ENCODE measurements at regions not wholly inside any gene's neighbourhood (a gene's known extent, or its start where the extent isn't known, plus 50 kb on each side); places are given as distances from the start of the nearest gene placed in this dataset.

GRCh38 chr1:87549738-87550137 lies 221.1 kb downstream of the LMO4 start:
- ATAC-seq (no peak), DNase-seq (no peak)
- intact Hi-C loops (cut with micrococcal nuclease): no loop called here

DNA sequence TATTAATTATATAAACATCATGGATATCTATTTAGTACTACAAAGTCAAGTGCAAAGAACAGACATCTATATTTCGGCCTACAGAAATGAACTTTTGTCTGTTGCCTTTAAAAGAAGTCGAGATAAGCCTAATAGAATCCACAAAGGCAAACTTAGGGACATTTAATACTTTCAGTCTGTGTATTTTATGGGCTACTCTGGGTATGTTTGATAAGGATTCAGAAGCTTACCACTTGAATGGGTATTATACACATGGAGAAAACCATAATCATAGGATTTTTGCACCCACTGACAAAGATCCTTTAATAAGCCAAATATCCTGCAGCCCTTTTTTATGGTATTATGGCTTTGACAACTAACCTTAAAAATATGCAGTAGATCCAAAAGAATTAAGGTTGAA lies 224.8 kb downstream of the LMO4 start:
- intact Hi-C loops (cut with micrococcal nuclease): no loop called here
- no peak for ATAC-seq
- no peak for DNase-seq

- DNase-seq: no peak
- ATAC-seq: no peak
- intact Hi-C loops (cut with micrococcal nuclease): no loop called here
Measured at GRCh38 chr1:87555366-87555765, 226.7 kb downstream of the LMO4 start.

DNA sequence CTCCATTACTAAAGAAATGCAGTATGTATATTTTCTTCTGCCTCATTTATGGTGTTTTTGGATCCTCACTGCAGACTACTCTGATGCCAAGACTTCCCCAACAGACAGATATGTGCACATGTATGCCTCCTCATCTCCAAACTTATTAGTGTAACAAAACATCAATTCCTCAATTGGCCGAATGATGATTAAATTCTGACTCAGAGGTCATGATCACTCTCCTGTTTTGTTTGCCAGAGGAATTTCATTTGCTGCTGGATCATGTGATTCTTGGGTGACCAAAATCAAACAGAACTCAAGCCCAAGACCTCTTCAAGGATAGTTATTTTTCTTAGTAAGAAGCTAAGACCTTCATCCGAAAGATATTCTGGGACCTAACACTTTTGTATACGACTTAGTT lies 227.6 kb downstream of the LMO4 start:
- ATAC-seq: no peak
- DNase-seq: no peak
- intact Hi-C loops (cut with micrococcal nuclease): no loop called here

GRCh38 chr1:87558921-87559320 lies 230.2 kb downstream of the LMO4 start:
- DNase-seq (no peak), ATAC-seq (no peak)
- intact Hi-C loops (cut with micrococcal nuclease): no loop called here

- intact Hi-C loops (cut with micrococcal nuclease): no loop called here
- ATAC-seq (no peak), DNase-seq (no peak)
Measured at GRCh38 chr1:87560137-87560536, 231.5 kb downstream of the LMO4 start.

DNA sequence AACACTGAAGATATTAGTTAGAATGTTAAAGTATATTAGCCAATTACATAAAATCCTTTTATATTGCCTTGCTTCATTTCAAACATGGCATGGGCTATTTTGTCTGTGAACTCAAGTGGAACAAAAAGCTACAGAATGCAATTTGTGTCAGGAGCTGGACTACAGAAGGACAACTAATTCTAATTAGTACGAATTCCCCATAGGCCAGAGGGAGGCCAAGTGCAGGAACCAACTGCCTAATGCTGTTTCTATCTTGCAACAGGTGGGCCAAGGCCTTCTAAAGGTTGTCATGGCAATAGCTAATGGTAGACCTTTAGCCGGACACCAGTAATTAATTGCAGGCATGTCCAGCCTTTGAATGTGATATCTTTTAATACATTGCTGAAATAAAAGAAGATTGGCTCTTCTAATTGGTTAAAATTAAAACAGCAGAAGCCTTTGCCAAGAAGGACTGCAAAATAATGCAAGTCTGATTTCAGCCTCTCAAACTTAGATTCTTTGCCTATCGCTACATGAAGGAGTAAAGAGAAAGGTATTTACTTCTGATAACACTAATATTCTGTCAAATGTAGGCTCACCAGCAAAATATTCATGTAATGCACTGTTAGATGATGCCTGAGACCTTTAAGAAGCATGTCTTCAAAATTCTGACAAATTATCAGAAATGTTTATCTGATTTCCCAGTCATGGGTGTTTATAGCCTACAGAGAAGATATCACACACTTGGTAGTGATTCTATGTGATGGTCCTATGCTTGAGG lies 232.1 kb downstream of the LMO4 start:
- no peak for DNase-seq
- no peak for ATAC-seq
- intact Hi-C loops (cut with micrococcal nuclease): no loop called here

- intact Hi-C loops (cut with micrococcal nuclease): no loop called here
- no peak for DNase-seq
- no peak for ATAC-seq
Measured at GRCh38 chr1:87563211-87563610, 234.5 kb downstream of the LMO4 start.

DNA sequence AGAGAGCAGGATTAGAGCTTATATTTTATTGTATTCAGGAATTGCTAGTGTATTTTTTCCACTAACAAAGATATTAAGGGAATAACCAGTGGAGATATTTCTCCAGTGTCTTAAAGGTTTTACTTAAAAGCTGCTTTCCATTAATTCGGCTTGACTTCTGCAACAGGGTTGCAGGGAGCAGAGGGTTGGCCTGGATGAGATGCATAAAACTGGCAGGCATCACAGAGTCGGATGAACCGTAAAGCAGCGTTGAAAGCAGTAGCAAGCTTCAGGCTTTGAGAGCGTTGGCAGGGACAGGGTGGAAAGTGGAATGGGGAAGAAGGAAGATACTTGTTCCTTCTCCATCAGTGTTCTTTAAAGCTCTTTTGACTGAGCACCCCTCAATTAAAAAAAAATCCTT lies 237.2 kb downstream of the LMO4 start:
- intact Hi-C loops (cut with micrococcal nuclease): no loop called here
- DNase-seq: no peak
- no peak for ATAC-seq

DNA sequence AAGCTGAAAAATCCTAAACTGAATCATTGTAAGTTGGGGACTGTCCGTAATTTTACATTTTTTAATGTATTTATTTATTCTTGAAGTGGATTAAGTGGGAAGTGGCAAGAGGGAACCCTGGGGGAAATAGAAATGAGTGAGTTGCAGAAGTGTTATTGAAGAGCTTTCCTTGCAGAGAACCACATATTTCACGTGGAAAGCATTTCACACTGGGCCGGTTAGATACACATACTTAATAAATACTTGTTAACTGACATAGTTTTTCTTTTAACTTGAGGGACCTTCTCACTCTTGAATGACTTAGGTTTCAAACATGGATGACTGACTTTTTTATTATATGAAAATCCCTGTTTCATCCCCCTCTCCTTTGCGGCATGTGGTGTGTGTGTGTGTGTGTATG lies 239.3 kb downstream of the LMO4 start:
- intact Hi-C loops (cut with micrococcal nuclease): no loop called here
- ATAC-seq (no peak), DNase-seq (no peak)

DNA sequence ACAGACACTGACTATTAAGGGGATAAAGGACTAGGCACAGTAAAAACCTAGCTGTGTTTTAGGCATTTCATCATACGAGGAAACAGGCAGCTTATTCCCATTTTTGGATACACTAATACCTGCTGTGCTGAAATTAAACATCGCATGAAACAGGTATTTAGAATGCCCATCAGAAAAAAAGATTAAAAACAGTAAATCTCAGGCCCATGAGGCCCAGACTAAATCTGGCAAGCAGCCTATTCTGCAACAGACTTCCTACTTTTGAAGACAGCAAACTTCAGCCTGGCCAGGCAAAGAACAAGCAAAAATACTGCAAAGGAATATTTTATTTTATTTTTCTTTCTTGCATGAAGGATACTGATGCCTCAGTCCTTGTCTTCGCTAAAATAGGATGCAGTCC lies 240.2 kb downstream of the LMO4 start:
- DNase-seq (no peak), ATAC-seq (no peak)
- intact Hi-C loops (cut with micrococcal nuclease): no loop called here

- ATAC-seq (no peak), DNase-seq (no peak)
- intact Hi-C loops (cut with micrococcal nuclease): no loop called here
Measured at GRCh38 chr1:87572008-87572407, 243.3 kb downstream of the LMO4 start.

DNA sequence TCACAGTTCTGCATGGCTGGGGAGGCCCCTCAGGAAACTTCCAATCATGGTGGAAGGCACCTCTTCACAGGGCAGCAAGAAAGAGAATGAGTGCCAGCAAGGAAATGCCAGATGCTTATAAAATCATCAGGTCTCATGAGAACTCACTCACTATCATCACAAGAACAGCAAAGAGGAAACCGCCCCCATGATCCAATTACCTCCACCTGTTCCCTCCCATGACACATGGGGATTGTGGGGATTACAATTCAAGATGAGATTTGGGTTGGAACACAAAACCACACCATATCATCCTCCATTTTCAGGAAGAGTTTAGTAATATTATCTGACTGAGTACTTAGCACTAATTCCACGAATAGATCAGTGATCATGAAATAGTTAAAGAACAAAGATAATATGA lies 244.2 kb downstream of the LMO4 start:
- intact Hi-C loops (cut with micrococcal nuclease): no loop called here
- ATAC-seq: no peak
- no peak for DNase-seq

- no peak for DNase-seq
- intact Hi-C loops (cut with micrococcal nuclease): no loop called here
- no peak for ATAC-seq
Measured at GRCh38 chr1:87575528-87575927, 246.8 kb downstream of the LMO4 start.

DNA sequence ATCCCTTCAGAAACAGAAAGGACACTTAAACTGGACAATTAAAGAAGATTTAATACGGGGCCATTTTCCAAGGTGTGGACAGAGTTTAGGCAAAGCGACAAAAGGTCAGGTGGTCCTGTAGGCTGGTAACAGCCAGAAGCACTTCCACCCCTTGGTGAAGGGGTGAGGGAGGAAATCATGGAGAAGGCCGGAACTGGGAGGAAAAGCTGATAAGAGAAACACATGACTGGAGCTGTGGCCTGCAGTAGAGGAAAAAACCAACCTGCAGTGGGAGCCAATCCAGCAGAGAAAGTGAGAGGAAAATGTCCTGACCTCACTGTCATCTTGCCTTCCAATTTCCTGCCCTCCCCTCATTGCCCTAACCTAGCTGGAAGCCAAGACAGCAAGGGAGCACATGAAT lies 249.8 kb downstream of the LMO4 start:
- intact Hi-C loops (cut with micrococcal nuclease): no loop called here
- no peak for DNase-seq
- no peak for ATAC-seq

GRCh38 chr1:87583459-87583858 lies 254.8 kb downstream of the LMO4 start:
- ATAC-seq (no peak), DNase-seq (no peak)
- intact Hi-C loops (cut with micrococcal nuclease): no loop called here

- DNase-seq: no peak
- intact Hi-C loops (cut with micrococcal nuclease): no loop called here
- no peak for ATAC-seq
Measured at GRCh38 chr1:87584586-87584985, 255.9 kb downstream of the LMO4 start.

- intact Hi-C loops (cut with micrococcal nuclease): no loop called here
- ATAC-seq (no peak), DNase-seq (no peak)
Measured at GRCh38 chr1:87586501-87586900, 257.8 kb downstream of the LMO4 start.

DNA sequence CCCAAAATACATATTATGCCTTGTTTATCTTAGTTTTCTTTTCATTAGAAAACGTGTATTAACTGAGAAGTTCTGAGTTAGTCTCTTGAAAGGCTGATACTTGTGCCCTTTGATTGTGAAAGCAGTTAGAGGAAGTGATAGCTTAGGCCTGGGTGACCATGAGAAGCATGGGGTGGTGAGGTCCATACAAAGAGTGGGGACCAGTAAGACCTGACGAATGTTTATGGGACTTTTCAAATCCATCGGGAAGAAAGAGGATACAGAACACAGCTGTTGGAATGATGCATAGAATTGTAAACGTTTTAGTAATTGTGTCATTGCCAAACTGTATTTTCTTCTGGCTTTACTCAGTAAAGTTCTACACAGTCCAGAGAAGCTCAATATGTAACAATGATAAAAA lies 259.8 kb downstream of the LMO4 start:
- ATAC-seq (no peak), DNase-seq (no peak)
- intact Hi-C loops (cut with micrococcal nuclease): no loop called here

GRCh38 chr1:87591492-87591891 lies 262.8 kb downstream of the LMO4 start:
- no peak for DNase-seq

DNA sequence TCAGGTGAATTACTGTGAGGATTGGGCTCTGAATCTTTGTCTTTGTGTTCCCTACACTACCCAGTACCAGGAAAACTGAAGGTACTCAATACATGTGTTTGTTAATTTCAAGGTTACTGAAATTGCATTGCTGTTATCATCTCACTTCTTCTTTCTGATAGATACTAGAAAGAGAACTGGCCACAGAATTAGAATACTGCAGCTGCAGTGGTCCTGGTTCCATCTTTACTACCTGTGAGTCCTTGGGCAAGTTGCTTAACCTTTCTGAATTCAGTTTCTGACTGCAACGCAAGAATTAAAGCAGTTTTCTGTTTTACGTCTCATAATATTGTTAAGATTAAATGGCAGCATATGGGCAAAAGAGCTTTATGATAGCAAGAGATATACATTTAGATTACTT lies 263.5 kb downstream of the LMO4 start:
- no peak for DNase-seq
- ATAC-seq: no peak
- intact Hi-C loops (cut with micrococcal nuclease): no loop called here

More at GRCh38 chr1:87591492-87591891, 262.8 kb downstream of the LMO4 start:
- intact Hi-C loops (cut with micrococcal nuclease): no loop called here
- no peak for ATAC-seq

All from left ventricle myocardium superior (tissue), 1 donor.